CD4-positive, alpha-beta memory T cell (primary cell): ENCODE measurements at regions not wholly inside any gene's neighbourhood (a gene's known extent, or its start where the extent isn't known, plus 50 kb on each side); places are given as distances from the start of the nearest gene placed in this dataset.
"Not testable (repeated sequence)": the region's sequence is repeated elsewhere in the genome, so short reads cannot be mapped to it uniquely, and the experiment has no call there.

Experiments used
- CTCF ChIA-PET: fragments of 350-600 bp; sonication (Branson Sonifier 250); formaldehyde crosslinking; loops from one replicate; lab custom pipeline; 2021; ENCODE audit warnings: inconsistent platforms; ENCODE audit not compliant: partially characterized antibody; lab: Charles Lee
- POLR2A ChIA-PET: fragments of 350-600 bp; sonication (Branson Sonifier 250); formaldehyde crosslinking; loops from one replicate; lab custom pipeline; 2021; ENCODE audit not compliant: partially characterized antibody; lab: Charles Lee
- DNase-seq, 5 donors: peaks; one replicate each; pipeline versions ENCODE4 v3.0.0 to v3.0.0-alpha.2; 2020 to 2022; ENCODE audit warnings: mixed read lengths in 1 of 5
- H3K27ac ChIP-seq: one replicate; pipeline ENCODE4 v1.7.0; 2013; ENCODE audit warnings: low read depth, low read length
- H3K27me3 ChIP-seq: 2 replicates; pipeline ENCODE4 v1.7.0; 2013; ENCODE audit warnings: mild to moderate bottlenecking, low read length, moderate library complexity; ENCODE audit not compliant: insufficient read depth
- H3K36me3 ChIP-seq: 2 replicates; pipeline ENCODE4 v1.7.0; 2013; ENCODE audit warnings: mild to moderate bottlenecking, low read length, moderate library complexity; ENCODE audit not compliant: insufficient read depth
- H3K4me1 ChIP-seq: 2 replicates; pipeline ENCODE4 v1.7.0; 2013; ENCODE audit warnings: mild to moderate bottlenecking, low read length, moderate library complexity; ENCODE audit not compliant: insufficient read depth
- H3K4me3 ChIP-seq, 2 donors: one replicate each; pipeline ENCODE4 v1.7.0; 2013; ENCODE audit warnings: low read length in 2 of 2, mild to moderate bottlenecking in 1 of 2
- H3K9me3 ChIP-seq, 2 donors: one replicate each; pipeline ENCODE4 v1.7.0; 2013; ENCODE audit warnings: low read length in 2 of 2, control low read depth in 1 of 2; ENCODE audit not compliant: control insufficient read depth in 1 of 2
- H3K27ac Mint-ChIP-seq, 7 donors: one replicate each; pipeline ENCODE4 v1.8.0; 2020 to 2021; ENCODE audit warnings: mixed read lengths in 7 of 7, mild to moderate bottlenecking in 6 of 7, inconsistent platforms in 3 of 7, moderate library complexity in 3 of 7
- H3K27me3 Mint-ChIP-seq, 2 donors: one replicate each; pipeline ENCODE4 v1.8.0; 2020 to 2021; ENCODE audit warnings: mixed read lengths in 2 of 2
- H3K36me3 Mint-ChIP-seq, 2 donors: one replicate each; pipeline ENCODE4 v1.8.0; 2020 to 2021; ENCODE audit warnings: mixed read lengths in 2 of 2, inconsistent platforms in 1 of 2, mild to moderate bottlenecking in 1 of 2
- H3K4me1 Mint-ChIP-seq, 4 donors: one replicate each; pipeline ENCODE4 v1.8.0; 2020 to 2021; ENCODE audit warnings: mixed read lengths in 4 of 4, mild to moderate bottlenecking in 1 of 4
- H3K4me3 Mint-ChIP-seq, 8 donors: one replicate each; pipeline ENCODE4 v1.8.0; 2020 to 2021; ENCODE audit warnings: mixed read lengths in 8 of 8, mild to moderate bottlenecking in 7 of 8, moderate library complexity in 6 of 8, inconsistent platforms in 3 of 8
- H3K9me3 Mint-ChIP-seq, 8 donors: one replicate each; pipeline ENCODE4 v1.8.0; 2020 to 2021; ENCODE audit warnings: mixed read lengths in 8 of 8, mild to moderate bottlenecking in 5 of 8, inconsistent platforms in 3 of 8, moderate library complexity in 1 of 8
- intact Hi-C: fragments of 100-400 bp; cut with micrococcal nuclease; formaldehyde crosslinking; loops from one replicate; pipeline ENCODE4 v1.15.1; 2023

- Histone ChIP-seq H3K4me3 (no peak overlapping the region), H3K27ac (no peak overlapping the region), H3K4me1 (no peaks in the 10 kb centered on the region), H3K36me3 (no peaks in the 10 kb centered on the region), H3K27me3 (no peaks in the 10 kb centered on the region), H3K9me3 (no peaks in the 10 kb centered on the region)
- DNase-seq = no peak
- H3K4me3 Mint-ChIP-seq = no peak overlapping the region
- intact Hi-C loops = no loop called here
- no peaks in the 10 kb centered on the region for H3K36me3 Mint-ChIP-seq
- CTCF ChIA-PET = no interaction called here
- POLR2A ChIA-PET = no interaction called here
- H3K27ac Mint-ChIP-seq = no peak overlapping the region
- no peaks in the 10 kb centered on the region for H3K4me1 Mint-ChIP-seq
- no peaks in the 10 kb centered on the region for H3K27me3 Mint-ChIP-seq
- H3K9me3 Mint-ChIP-seq = peaks cover 4 to 54% (median 11%) of the 10 kb centered on the region in 8 donors
These were observed 285.0 kb upstream of the AADAT start for GRCh38 chr4:170374770-170375169.

GRCh38 chr4:170348945-170349344 lies 259.2 kb upstream of the AADAT start:
- Mint-ChIP-seq H3K4me3 (no peak overlapping the region), H3K9me3 (peaks cover 0 to 15% (median 6%) of the 10 kb centered on the region in 8 donors), H3K27me3 (no peaks in the 10 kb centered on the region), H3K36me3 (no peaks in the 10 kb centered on the region), H3K27ac (no peak overlapping the region), H3K4me1 (no peaks in the 10 kb centered on the region)
- Histone ChIP-seq H3K4me3 (no peak overlapping the region), H3K9me3 (no peaks in the 10 kb centered on the region), H3K36me3 (no peaks in the 10 kb centered on the region), H3K27me3 (no peaks in the 10 kb centered on the region), H3K4me1 (no peaks in the 10 kb centered on the region), H3K27ac (no peak overlapping the region)
- intact Hi-C loops = no loop called here
- POLR2A ChIA-PET = no interaction called here
- no peak for DNase-seq
- CTCF ChIA-PET = no interaction called here

- DNase-seq, H3K27ac Mint-ChIP-seq, H3K4me1 Mint-ChIP-seq, CTCF ChIA-PET, H3K4me1 ChIP-seq, POLR2A ChIA-PET, H3K9me3 ChIP-seq, H3K27me3 ChIP-seq, H3K27me3 Mint-ChIP-seq, H3K36me3 Mint-ChIP-seq, H3K4me3 Mint-ChIP-seq, H3K27ac ChIP-seq, H3K4me3 ChIP-seq, intact Hi-C loops, H3K36me3 ChIP-seq: not testable (repeated sequence)
- H3K9me3 Mint-ChIP-seq = peaks cover 0 to 17% (median 3%) of the 10 kb centered on the region in 8 donors
These were observed 257.4 kb upstream of the AADAT start for GRCh38 chr4:170347191-170347590.

GRCh38 chr4:170339522-170339921 lies 249.8 kb upstream of the AADAT start:
- no peaks in the 10 kb centered on the region for H3K36me3 Mint-ChIP-seq
- H3K27me3 ChIP-seq = no peaks in the 10 kb centered on the region
- DNase-seq = no peak
- POLR2A ChIA-PET = no interaction called here
- H3K27ac Mint-ChIP-seq = no peak overlapping the region
- no peaks in the 10 kb centered on the region for H3K9me3 ChIP-seq
- no peaks in the 10 kb centered on the region for H3K4me1 Mint-ChIP-seq
- intact Hi-C loops = no loop called here
- H3K4me1 ChIP-seq = no peaks in the 10 kb centered on the region
- no peak overlapping the region for H3K4me3 Mint-ChIP-seq
- H3K9me3 Mint-ChIP-seq = peaks cover 0 to 30% (median 6%) of the 10 kb centered on the region in 8 donors
- CTCF ChIA-PET = no interaction called here
- H3K27ac ChIP-seq = no peak overlapping the region
- no peaks in the 10 kb centered on the region for H3K36me3 ChIP-seq
- no peak overlapping the region for H3K4me3 ChIP-seq
- H3K27me3 Mint-ChIP-seq = no peaks in the 10 kb centered on the region

- intact Hi-C loops = no loop called here
- CTCF ChIA-PET = no interaction called here
These were observed 246.6 kb upstream of the AADAT start for GRCh38 chr4:170336238-170336775.

GRCh38 chr4:170325599-170325998 lies 235.8 kb upstream of the AADAT start:
- no peaks in the 10 kb centered on the region for H3K9me3 ChIP-seq
- POLR2A ChIA-PET = no interaction called here
- no peaks in the 10 kb centered on the region for H3K36me3 ChIP-seq
- H3K4me1 ChIP-seq = no peaks in the 10 kb centered on the region
- no peaks in the 10 kb centered on the region for H3K27me3 ChIP-seq
- no peaks in the 10 kb centered on the region for H3K4me1 Mint-ChIP-seq
- H3K27me3 Mint-ChIP-seq = no peaks in the 10 kb centered on the region
- H3K4me3 Mint-ChIP-seq = no peak overlapping the region
- CTCF ChIA-PET = no interaction called here
- no peak for DNase-seq
- H3K36me3 Mint-ChIP-seq = no peaks in the 10 kb centered on the region
- peaks cover 3 to 22% (median 7%) of the 10 kb centered on the region in 8 donors for H3K9me3 Mint-ChIP-seq
- H3K4me3 ChIP-seq = no peak overlapping the region
- H3K27ac Mint-ChIP-seq = no peak overlapping the region
- intact Hi-C loops = no loop called here
- H3K27ac ChIP-seq = no peak overlapping the region

More at GRCh38 chr4:170336238-170336775, 246.6 kb upstream of the AADAT start:
- H3K4me1 ChIP-seq = no peaks in the 10 kb centered on the region
- H3K4me1 Mint-ChIP-seq = no peaks in the 10 kb centered on the region
- H3K4me3 ChIP-seq = no peak overlapping the region
- H3K27me3 Mint-ChIP-seq = no peaks in the 10 kb centered on the region
- H3K27ac ChIP-seq = no peak overlapping the region
- H3K9me3 Mint-ChIP-seq = peaks cover 3 to 17% (median 8%) of the 10 kb centered on the region in 8 donors
- no peaks in the 10 kb centered on the region for H3K27me3 ChIP-seq
- H3K36me3 Mint-ChIP-seq = no peaks in the 10 kb centered on the region
- H3K36me3 ChIP-seq = no peaks in the 10 kb centered on the region
- H3K4me3 Mint-ChIP-seq = no peak overlapping the region
- POLR2A ChIA-PET = no interaction called here
- H3K9me3 ChIP-seq = no peaks in the 10 kb centered on the region
- DNase-seq = no peak
- H3K27ac Mint-ChIP-seq = no peak overlapping the region

GRCh38 chr4:170323623-170324022 lies 233.9 kb upstream of the AADAT start:
- Mint-ChIP-seq H3K27me3 (no peaks in the 10 kb centered on the region), H3K4me3 (no peak overlapping the region), H3K9me3 (peaks cover 0 to 22% (median 10%) of the 10 kb centered on the region in 8 donors), H3K36me3 (no peaks in the 10 kb centered on the region), H3K4me1 (no peaks in the 10 kb centered on the region), H3K27ac (no peak overlapping the region)
- DNase-seq = no peak
- Histone ChIP-seq H3K36me3 (no peaks in the 10 kb centered on the region), H3K4me1 (no peaks in the 10 kb centered on the region), H3K27me3 (no peaks in the 10 kb centered on the region), H3K4me3 (no peak overlapping the region), H3K27ac (no peak overlapping the region), H3K9me3 (no peaks in the 10 kb centered on the region)
- intact Hi-C loops = no loop called here
- ChIA-PET CTCF (no interaction called here), POLR2A (no interaction called here)

GRCh38 chr4:170307182-170307581 lies 217.4 kb upstream of the AADAT start:
- no peak for DNase-seq
- Histone ChIP-seq H3K27me3 (no peaks in the 10 kb centered on the region), H3K4me3 (no peak overlapping the region), H3K4me1 (no peaks in the 10 kb centered on the region), H3K36me3 (no peaks in the 10 kb centered on the region), H3K9me3 (no peaks in the 10 kb centered on the region), H3K27ac (no peak overlapping the region)
- H3K4me3 Mint-ChIP-seq = no peak overlapping the region
- H3K36me3 Mint-ChIP-seq = no peaks in the 10 kb centered on the region
- H3K27me3 Mint-ChIP-seq = no peaks in the 10 kb centered on the region
- H3K9me3 Mint-ChIP-seq = peaks cover 0 to 7% (median under 1%) of the 10 kb centered on the region in 8 donors
- POLR2A ChIA-PET = no interaction called here
- CTCF ChIA-PET = no interaction called here
- H3K4me1 Mint-ChIP-seq = no peaks in the 10 kb centered on the region
- no peak overlapping the region for H3K27ac Mint-ChIP-seq
- intact Hi-C loops = no loop called here
